ENCODE measurements at regions not wholly inside any gene's neighbourhood (a gene's known extent, or its start where the extent isn't known, plus 50 kb on each side); places are given as distances from the start of the nearest gene placed in this dataset.
"Not testable (repeated sequence)": the region's sequence is repeated elsewhere in the genome, so short reads cannot be mapped to it uniquely, and the experiment has no call there.

GRCh38 chrY:3391508-3391907, 187.4 kb upstream of the TGIF2LY start:
- H3K36me3 ChIP-seq (ENCODE audit: control insufficient read depth in 1 of 2, insufficient read depth in 2 of 2, low read length in 2 of 2); H3K4me2 ChIP-seq (ENCODE audit: low read length); H3K9ac ChIP-seq (ENCODE audit: low read length); H2AFZ ChIP-seq (ENCODE audit: low read depth, low read length, poor library complexity, severe bottlenecking); ATAC-seq; DNase-seq (ENCODE audit: low read depth, low spot score); H3K79me2 ChIP-seq (ENCODE audit: insufficient read depth, low read length); H3K27me3 ChIP-seq (ENCODE audit: insufficient read depth, low read length); POLR2A ChIA-PET; CTCF ChIA-PET; H3K4me1 ChIP-seq (ENCODE audit: control insufficient read depth in 1 of 2, insufficient read depth in 2 of 2, low read length in 2 of 2); H3K9me3 ChIP-seq (ENCODE audit: control insufficient read depth in 1 of 2, insufficient read depth in 1 of 2, low read depth in 1 of 2, low read length in 2 of 2); RAD21 ChIA-PET (ENCODE audit: low non-redundant PET in 1 of 2, low total read pairs in 2 of 2, uncharacterized antibody in 2 of 2, unreplicated experiment in 2 of 2); intact Hi-C loops (cut with micrococcal nuclease); H3K9me2 ChIP-seq (ENCODE audit: insufficient read depth); H4K20me1 ChIP-seq (ENCODE audit: insufficient read depth); H3K27ac ChIP-seq (ENCODE audit: low read depth, low read length); H3K4me3 ChIP-seq (replicated peaks in 1 of 2; ENCODE audit: low read depth in 1 of 2, low read length in 2 of 2); BruUV-seq (replicated peaks): not testable (repeated sequence)

GRCh38 chrY:3404241-3404640, 174.6 kb upstream of the TGIF2LY start:
- DNase-seq (ENCODE audit: low read depth, low spot score); BruUV-seq (replicated peaks); H3K9me2 ChIP-seq (ENCODE audit: insufficient read depth); H3K9ac ChIP-seq (ENCODE audit: low read length); H3K27me3 ChIP-seq (ENCODE audit: insufficient read depth, low read length); H4K20me1 ChIP-seq (ENCODE audit: insufficient read depth); H3K27ac ChIP-seq (ENCODE audit: low read depth, low read length); ATAC-seq; H3K9me3 ChIP-seq (ENCODE audit: control insufficient read depth in 1 of 2, insufficient read depth in 1 of 2, low read depth in 1 of 2, low read length in 2 of 2); intact Hi-C loops (cut with micrococcal nuclease); RAD21 ChIA-PET (ENCODE audit: low non-redundant PET in 1 of 2, low total read pairs in 2 of 2, uncharacterized antibody in 2 of 2, unreplicated experiment in 2 of 2); H3K4me3 ChIP-seq (replicated peaks in 1 of 2; ENCODE audit: low read depth in 1 of 2, low read length in 2 of 2); H3K36me3 ChIP-seq (ENCODE audit: control insufficient read depth in 1 of 2, insufficient read depth in 2 of 2, low read length in 2 of 2); H3K4me1 ChIP-seq (ENCODE audit: control insufficient read depth in 1 of 2, insufficient read depth in 2 of 2, low read length in 2 of 2); H3K79me2 ChIP-seq (ENCODE audit: insufficient read depth, low read length); H3K4me2 ChIP-seq (ENCODE audit: low read length); POLR2A ChIA-PET; CTCF ChIA-PET; H2AFZ ChIP-seq (ENCODE audit: low read depth, low read length, poor library complexity, severe bottlenecking): not testable (repeated sequence)

GRCh38 chrY:3405585-3405984, 173.3 kb upstream of the TGIF2LY start:
- H3K79me2 ChIP-seq (ENCODE audit: insufficient read depth, low read length); DNase-seq (ENCODE audit: low read depth, low spot score); H3K9ac ChIP-seq (ENCODE audit: low read length); H3K4me2 ChIP-seq (ENCODE audit: low read length); H2AFZ ChIP-seq (ENCODE audit: low read depth, low read length, poor library complexity, severe bottlenecking); BruUV-seq (replicated peaks); intact Hi-C loops (cut with micrococcal nuclease); ATAC-seq; H3K27ac ChIP-seq (ENCODE audit: low read depth, low read length); POLR2A ChIA-PET; H3K9me2 ChIP-seq (ENCODE audit: insufficient read depth); CTCF ChIA-PET; H3K36me3 ChIP-seq (ENCODE audit: control insufficient read depth in 1 of 2, insufficient read depth in 2 of 2, low read length in 2 of 2); H3K4me3 ChIP-seq (replicated peaks in 1 of 2; ENCODE audit: low read depth in 1 of 2, low read length in 2 of 2); H3K9me3 ChIP-seq (ENCODE audit: control insufficient read depth in 1 of 2, insufficient read depth in 1 of 2, low read depth in 1 of 2, low read length in 2 of 2); H3K27me3 ChIP-seq (ENCODE audit: insufficient read depth, low read length); RAD21 ChIA-PET (ENCODE audit: low non-redundant PET in 1 of 2, low total read pairs in 2 of 2, uncharacterized antibody in 2 of 2, unreplicated experiment in 2 of 2); H4K20me1 ChIP-seq (ENCODE audit: insufficient read depth); H3K4me1 ChIP-seq (ENCODE audit: control insufficient read depth in 1 of 2, insufficient read depth in 2 of 2, low read length in 2 of 2): not testable (repeated sequence)
- TF ChIP-seq CTCF (IDR thresholded peaks at IDR 0.05 in 2 of 3, conservative IDR thresholded peaks at IDR 0.05 in 1 of 3; ENCODE audit: borderline replicate concordance in 1 of 3, insufficient read depth in 1 of 3, low read depth in 2 of 3, low read length in 2 of 3), result 0 out of 6 replicates have a peak, but pooled peaks of 1 of the 3 experiments have one; percentile 13

- H3K4me2 ChIP-seq (ENCODE audit: low read length); H3K9me3 ChIP-seq (ENCODE audit: control insufficient read depth in 1 of 2, insufficient read depth in 1 of 2, low read depth in 1 of 2, low read length in 2 of 2); POLR2A ChIA-PET; CTCF ChIA-PET; BruUV-seq (replicated peaks); RAD21 ChIA-PET (ENCODE audit: low non-redundant PET in 1 of 2, low total read pairs in 2 of 2, uncharacterized antibody in 2 of 2, unreplicated experiment in 2 of 2); H2AFZ ChIP-seq (ENCODE audit: low read depth, low read length, poor library complexity, severe bottlenecking); intact Hi-C loops (cut with micrococcal nuclease); H3K79me2 ChIP-seq (ENCODE audit: insufficient read depth, low read length); H3K9me2 ChIP-seq (ENCODE audit: insufficient read depth); DNase-seq (ENCODE audit: low read depth, low spot score); H4K20me1 ChIP-seq (ENCODE audit: insufficient read depth); H3K4me1 ChIP-seq (ENCODE audit: control insufficient read depth in 1 of 2, insufficient read depth in 2 of 2, low read length in 2 of 2); H3K27me3 ChIP-seq (ENCODE audit: insufficient read depth, low read length); H3K36me3 ChIP-seq (ENCODE audit: control insufficient read depth in 1 of 2, insufficient read depth in 2 of 2, low read length in 2 of 2); ATAC-seq; H3K9ac ChIP-seq (ENCODE audit: low read length); H3K27ac ChIP-seq (ENCODE audit: low read depth, low read length); H3K4me3 ChIP-seq (replicated peaks in 1 of 2; ENCODE audit: low read depth in 1 of 2, low read length in 2 of 2): not testable (repeated sequence)
These were observed 171.9 kb upstream of the TGIF2LY start for GRCh38 chrY:3406896-3407452.
